ENCODE measurements at regions not wholly inside any gene's neighbourhood (a gene's known extent, or its start where the extent isn't known, plus 50 kb on each side); places are given as distances from the start of the nearest gene placed in this dataset.

DNA sequence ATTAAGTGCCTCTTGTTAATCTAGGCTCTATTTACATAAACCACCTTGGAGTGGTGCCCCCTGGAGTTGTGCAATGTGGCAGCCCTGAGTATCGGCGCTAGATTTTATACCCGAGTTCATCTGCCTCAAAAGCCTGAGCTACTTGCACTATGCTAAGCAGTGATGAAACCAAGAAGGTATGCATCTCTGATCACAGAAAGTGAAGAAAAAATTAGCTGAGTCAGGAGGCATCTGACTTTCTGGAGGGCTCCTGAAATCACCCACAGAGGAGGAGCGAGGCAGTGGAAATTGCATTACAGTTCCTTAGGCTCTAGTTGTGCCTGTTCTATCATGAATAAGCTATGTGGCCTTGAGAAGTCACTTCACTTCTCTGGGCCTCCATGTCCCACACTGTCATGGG is 80.3 kb upstream of the PSMD7 start:
- no peak for TF ChIP-seq EZH2phosphoT487 (IDR thresholded peaks at IDR 0.05; ENCODE audit: low read depth, severe bottlenecking, unreplicated experiment)
- TF ChIP-seq, protein P1, sequence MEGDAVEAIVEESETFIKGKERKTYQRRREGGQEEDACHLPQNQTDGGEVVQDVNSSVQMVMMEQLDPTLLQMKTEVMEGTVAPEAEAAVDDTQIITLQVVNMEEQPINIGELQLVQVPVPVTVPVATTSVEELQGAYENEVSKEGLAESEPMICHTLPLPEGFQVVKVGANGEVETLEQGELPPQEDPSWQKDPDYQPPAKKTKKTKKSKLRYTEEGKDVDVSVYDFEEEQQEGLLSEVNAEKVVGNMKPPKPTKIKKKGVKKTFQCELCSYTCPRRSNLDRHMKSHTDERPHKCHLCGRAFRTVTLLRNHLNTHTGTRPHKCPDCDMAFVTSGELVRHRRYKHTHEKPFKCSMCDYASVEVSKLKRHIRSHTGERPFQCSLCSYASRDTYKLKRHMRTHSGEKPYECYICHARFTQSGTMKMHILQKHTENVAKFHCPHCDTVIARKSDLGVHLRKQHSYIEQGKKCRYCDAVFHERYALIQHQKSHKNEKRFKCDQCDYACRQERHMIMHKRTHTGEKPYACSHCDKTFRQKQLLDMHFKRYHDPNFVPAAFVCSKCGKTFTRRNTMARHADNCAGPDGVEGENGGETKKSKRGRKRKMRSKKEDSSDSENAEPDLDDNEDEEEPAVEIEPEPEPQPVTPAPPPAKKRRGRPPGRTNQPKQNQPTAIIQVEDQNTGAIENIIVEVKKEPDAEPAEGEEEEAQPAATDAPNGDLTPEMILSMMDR (IDR thresholded peaks at IDR 0.05; ENCODE audit: poor library complexity), result peak; percentile 12
- no peak for TF ChIP-seq EZH2 (IDR thresholded peaks at IDR 0.05; ENCODE audit: borderline replicate concordance)
